ENCODE measurements at regions not wholly inside any gene's neighbourhood (a gene's known extent, or its start where the extent isn't known, plus 50 kb on each side); places are given as distances from the start of the nearest gene placed in this dataset.

GRCh38 chr4:100707786-100708185, 190.0 kb upstream of the EMCN start:
- WGBS (ENCODE audit: insufficient coverage, low lambda C conversion rate): 88% methylated on average over 1 of the region's 1 CpG
- no peaks in the 10 kb centered on the region for H3K27me3 ChIP-seq (ENCODE audit: control insufficient read depth, insufficient read depth, low read length)
- DNase-seq: no peak
- no peaks in the 10 kb centered on the region for H3K9me3 ChIP-seq (ENCODE audit: control insufficient read depth, low read depth, low read length)
- H3K4me3 ChIP-seq (ENCODE audit: low read length): no peak overlapping the region
- H3K4me1 ChIP-seq (ENCODE audit: control insufficient read depth, insufficient read depth, low read length): no peaks in the 10 kb centered on the region
- no peak overlapping the region for H3K27ac ChIP-seq (ENCODE audit: low read length)
- H3K36me3 ChIP-seq (ENCODE audit: control insufficient read depth, insufficient read depth, low read length): no peaks in the 10 kb centered on the region

GRCh38 chr4:100696531-100696930, 178.7 kb upstream of the EMCN start:
- WGBS (ENCODE audit: insufficient coverage, low lambda C conversion rate): no CpG with 5 or more reads among the region's 4 CpGs
- Histone ChIP-seq H3K9me3 (ENCODE audit: control insufficient read depth, low read depth, low read length) (no peaks in the 10 kb centered on the region), H3K4me1 (ENCODE audit: control insufficient read depth, insufficient read depth, low read length) (no peaks in the 10 kb centered on the region), H3K27ac (ENCODE audit: low read length) (no peak overlapping the region), H3K27me3 (ENCODE audit: control insufficient read depth, insufficient read depth, low read length) (no peaks in the 10 kb centered on the region), H3K36me3 (ENCODE audit: control insufficient read depth, insufficient read depth, low read length) (no peaks in the 10 kb centered on the region), H3K4me3 (ENCODE audit: low read length) (no peak overlapping the region)
- no peak for DNase-seq

- WGBS (ENCODE audit: insufficient coverage, low lambda C conversion rate): no CpG with 5 or more reads among the region's 1 CpG
- no peaks in the 10 kb centered on the region for H3K36me3 ChIP-seq (ENCODE audit: control insufficient read depth, insufficient read depth, low read length)
- H3K27me3 ChIP-seq (ENCODE audit: control insufficient read depth, insufficient read depth, low read length): no peaks in the 10 kb centered on the region
- H3K9me3 ChIP-seq (ENCODE audit: control insufficient read depth, low read depth, low read length): no peaks in the 10 kb centered on the region
- no peak for DNase-seq
- H3K4me1 ChIP-seq (ENCODE audit: control insufficient read depth, insufficient read depth, low read length): no peaks in the 10 kb centered on the region
- no peak overlapping the region for H3K4me3 ChIP-seq (ENCODE audit: low read length)
- H3K27ac ChIP-seq (ENCODE audit: low read length): no peak overlapping the region
Observed at GRCh38 chr4:100695871-100696270, 178.0 kb upstream of the EMCN start.

GRCh38 chr4:100695039-100695654, 177.3 kb upstream of the EMCN start:
- WGBS (ENCODE audit: insufficient coverage, low lambda C conversion rate): 60% methylated on average over 1 of the region's 3 CpGs

GRCh38 chr4:100694467-100694866, 176.6 kb upstream of the EMCN start:
- Histone ChIP-seq H3K4me1 (ENCODE audit: control insufficient read depth, insufficient read depth, low read length) (no peaks in the 10 kb centered on the region), H3K36me3 (ENCODE audit: control insufficient read depth, insufficient read depth, low read length) (no peaks in the 10 kb centered on the region), H3K4me3 (ENCODE audit: low read length) (no peak overlapping the region), H3K9me3 (ENCODE audit: control insufficient read depth, low read depth, low read length) (no peaks in the 10 kb centered on the region), H3K27ac (ENCODE audit: low read length) (no peak overlapping the region), H3K27me3 (ENCODE audit: control insufficient read depth, insufficient read depth, low read length) (no peaks in the 10 kb centered on the region)
- WGBS (ENCODE audit: insufficient coverage, low lambda C conversion rate): 83% methylated on average over 1 of the region's 2 CpGs
- no peak for DNase-seq

More at GRCh38 chr4:100695039-100695654, 177.3 kb upstream of the EMCN start:
- Histone ChIP-seq H3K4me1 (ENCODE audit: control insufficient read depth, insufficient read depth, low read length) (no peaks in the 10 kb centered on the region), H3K9me3 (ENCODE audit: control insufficient read depth, low read depth, low read length) (no peaks in the 10 kb centered on the region), H3K27me3 (ENCODE audit: control insufficient read depth, insufficient read depth, low read length) (no peaks in the 10 kb centered on the region), H3K36me3 (ENCODE audit: control insufficient read depth, insufficient read depth, low read length) (no peaks in the 10 kb centered on the region), H3K4me3 (ENCODE audit: low read length) (no peak overlapping the region), H3K27ac (ENCODE audit: low read length) (no peak overlapping the region)
- no peak for DNase-seq

- no CpG with 5 or more reads among the region's 1 CpG for WGBS (ENCODE audit: insufficient coverage, low lambda C conversion rate)
- peak in 1 of 2 donors; percentile 4 for DNase-seq
- no peaks in the 10 kb centered on the region for H3K4me1 ChIP-seq (ENCODE audit: control insufficient read depth, insufficient read depth, low read length)
- H3K36me3 ChIP-seq (ENCODE audit: control insufficient read depth, insufficient read depth, low read length): no peaks in the 10 kb centered on the region
- H3K27ac ChIP-seq (ENCODE audit: low read length): no peak overlapping the region
- H3K27me3 ChIP-seq (ENCODE audit: control insufficient read depth, insufficient read depth, low read length): no peaks in the 10 kb centered on the region
- no peak overlapping the region for H3K4me3 ChIP-seq (ENCODE audit: low read length)
- no peaks in the 10 kb centered on the region for H3K9me3 ChIP-seq (ENCODE audit: control insufficient read depth, low read depth, low read length)
Observed at GRCh38 chr4:100690812-100691211, 173.0 kb upstream of the EMCN start.

GRCh38 chr4:100688368-100688767, 170.5 kb upstream of the EMCN start:
- Histone ChIP-seq H3K36me3 (ENCODE audit: control insufficient read depth, insufficient read depth, low read length) (no peaks in the 10 kb centered on the region), H3K27me3 (ENCODE audit: control insufficient read depth, insufficient read depth, low read length) (no peaks in the 10 kb centered on the region), H3K27ac (ENCODE audit: low read length) (no peak overlapping the region), H3K4me3 (ENCODE audit: low read length) (no peak overlapping the region), H3K9me3 (ENCODE audit: control insufficient read depth, low read depth, low read length) (no peaks in the 10 kb centered on the region), H3K4me1 (ENCODE audit: control insufficient read depth, insufficient read depth, low read length) (no peaks in the 10 kb centered on the region)
- no peak for DNase-seq
- no CpG with 5 or more reads among the region's 2 CpGs for WGBS (ENCODE audit: insufficient coverage, low lambda C conversion rate)

GRCh38 chr4:100682477-100683218, 164.8 kb upstream of the EMCN start:
- Histone ChIP-seq H3K9me3 (ENCODE audit: control insufficient read depth, low read depth, low read length) (no peaks in the 10 kb centered on the region), H3K4me3 (ENCODE audit: low read length) (no peak overlapping the region), H3K27me3 (ENCODE audit: control insufficient read depth, insufficient read depth, low read length) (no peaks in the 10 kb centered on the region), H3K27ac (ENCODE audit: low read length) (no peak overlapping the region), H3K4me1 (ENCODE audit: control insufficient read depth, insufficient read depth, low read length) (no peaks in the 10 kb centered on the region), H3K36me3 (ENCODE audit: control insufficient read depth, insufficient read depth, low read length) (no peaks in the 10 kb centered on the region)
- 82% methylated on average over 3 of the region's 12 CpGs for WGBS (ENCODE audit: insufficient coverage, low lambda C conversion rate)
- no peak for DNase-seq

GRCh38 chr4:100681289-100681688, 163.5 kb upstream of the EMCN start:
- 95% methylated on average over 3 of the region's 3 CpGs for WGBS (ENCODE audit: insufficient coverage, low lambda C conversion rate)
- H3K27me3 ChIP-seq (ENCODE audit: control insufficient read depth, insufficient read depth, low read length): no peaks in the 10 kb centered on the region
- H3K36me3 ChIP-seq (ENCODE audit: control insufficient read depth, insufficient read depth, low read length): no peaks in the 10 kb centered on the region
- H3K27ac ChIP-seq (ENCODE audit: low read length): no peak overlapping the region
- no peak for DNase-seq
- H3K4me1 ChIP-seq (ENCODE audit: control insufficient read depth, insufficient read depth, low read length): no peaks in the 10 kb centered on the region
- H3K9me3 ChIP-seq (ENCODE audit: control insufficient read depth, low read depth, low read length): no peaks in the 10 kb centered on the region
- H3K4me3 ChIP-seq (ENCODE audit: low read length): no peak overlapping the region

- DNase-seq: no peak
- no peaks in the 10 kb centered on the region for H3K36me3 ChIP-seq (ENCODE audit: control insufficient read depth, insufficient read depth, low read length)
- 100% methylated on average over 1 of the region's 1 CpG for WGBS (ENCODE audit: insufficient coverage, low lambda C conversion rate)
Observed at GRCh38 chr4:100679926-100680325, 162.1 kb upstream of the EMCN start.

GRCh38 chr4:100674976-100675375, 157.2 kb upstream of the EMCN start:
- H3K4me1 ChIP-seq (ENCODE audit: control insufficient read depth, insufficient read depth, low read length): no peaks in the 10 kb centered on the region
- no peaks in the 10 kb centered on the region for H3K36me3 ChIP-seq (ENCODE audit: control insufficient read depth, insufficient read depth, low read length)
- H3K27ac ChIP-seq (ENCODE audit: low read length): no peak overlapping the region
- WGBS (ENCODE audit: insufficient coverage, low lambda C conversion rate): 55% methylated on average over 2 of the region's 3 CpGs
- H3K4me3 ChIP-seq (ENCODE audit: low read length): no peak overlapping the region
- no peaks in the 10 kb centered on the region for H3K27me3 ChIP-seq (ENCODE audit: control insufficient read depth, insufficient read depth, low read length)
- DNase-seq: no peak
- no peaks in the 10 kb centered on the region for H3K9me3 ChIP-seq (ENCODE audit: control insufficient read depth, low read depth, low read length)

More at GRCh38 chr4:100679926-100680325, 162.1 kb upstream of the EMCN start:
- H3K27me3 ChIP-seq (ENCODE audit: control insufficient read depth, insufficient read depth, low read length): no peaks in the 10 kb centered on the region
- H3K9me3 ChIP-seq (ENCODE audit: control insufficient read depth, low read depth, low read length): no peaks in the 10 kb centered on the region
- no peak overlapping the region for H3K4me3 ChIP-seq (ENCODE audit: low read length)
- no peaks in the 10 kb centered on the region for H3K4me1 ChIP-seq (ENCODE audit: control insufficient read depth, insufficient read depth, low read length)
- no peak overlapping the region for H3K27ac ChIP-seq (ENCODE audit: low read length)

Data from large intestine (tissue), 3 donors.